ENCODE measurements at regions not wholly inside any gene's neighbourhood (a gene's known extent, or its start where the extent isn't known, plus 50 kb on each side); places are given as distances from the start of the nearest gene placed in this dataset.

GRCh38 chr10:94198324-94198723, 164.4 kb downstream of the NOC3L start:
- TF ChIP-seq CTCF (IDR thresholded peaks at IDR 0.05) = no peak
- TF ChIP-seq POLR2A (IDR thresholded peaks at IDR 0.05) = no peak

Measured in body of pancreas (tissue), 4 donors.